GM12891 (cell line): ENCODE measurements at regions not wholly inside any gene's neighbourhood (a gene's known extent, or its start where the extent isn't known, plus 50 kb on each side); places are given as distances from the start of the nearest gene placed in this dataset.

Source experiments
- DNase-seq: peaks from one replicate; pipeline ENCODE4 v3.0.0; 2011; ENCODE audit warnings: low spot score; ENCODE audit not compliant: insufficient read length
- FAIRE-seq: peaks from 2 replicates; lab custom pipeline; 2011; peaks lifted over from hg19 to GRCh38; lab: Jason Lieb, UNC
- PAX5 ChIP-seq: IDR thresholded peaks from 2 replicates; pipeline ENCODE4 v1.6.1; 2011; ENCODE audit warnings: low read length, moderate library complexity, mild to moderate bottlenecking; ENCODE audit not compliant: insufficient read depth, severe bottlenecking
- POLR2A ChIP-seq: IDR thresholded peaks from 2 replicates; pipeline ENCODE4 v1.6.1; 2011; ENCODE audit warnings: low read depth, low read length, control low read depth
- POLR2AphosphoS5 ChIP-seq: IDR thresholded peaks from 2 replicates; pipeline ENCODE4 v1.6.1; 2011; ENCODE audit warnings: low read depth, low read length, control low read depth
- POU2F2 ChIP-seq: IDR thresholded peaks from 2 replicates; pipeline ENCODE4 v1.6.1; 2011; ENCODE audit warnings: low read depth, mild to moderate bottlenecking, control low read depth, low read length, moderate library complexity
- SPI1 ChIP-seq: IDR thresholded peaks from 2 replicates; pipeline ENCODE4 v1.6.1; 2011; ENCODE audit warnings: low read depth, low read length, control low read depth
- TAF1 ChIP-seq: IDR thresholded peaks from 2 replicates; pipeline ENCODE4 v1.6.1; 2011; ENCODE audit warnings: low read depth, low read length, control low read depth

DNA sequence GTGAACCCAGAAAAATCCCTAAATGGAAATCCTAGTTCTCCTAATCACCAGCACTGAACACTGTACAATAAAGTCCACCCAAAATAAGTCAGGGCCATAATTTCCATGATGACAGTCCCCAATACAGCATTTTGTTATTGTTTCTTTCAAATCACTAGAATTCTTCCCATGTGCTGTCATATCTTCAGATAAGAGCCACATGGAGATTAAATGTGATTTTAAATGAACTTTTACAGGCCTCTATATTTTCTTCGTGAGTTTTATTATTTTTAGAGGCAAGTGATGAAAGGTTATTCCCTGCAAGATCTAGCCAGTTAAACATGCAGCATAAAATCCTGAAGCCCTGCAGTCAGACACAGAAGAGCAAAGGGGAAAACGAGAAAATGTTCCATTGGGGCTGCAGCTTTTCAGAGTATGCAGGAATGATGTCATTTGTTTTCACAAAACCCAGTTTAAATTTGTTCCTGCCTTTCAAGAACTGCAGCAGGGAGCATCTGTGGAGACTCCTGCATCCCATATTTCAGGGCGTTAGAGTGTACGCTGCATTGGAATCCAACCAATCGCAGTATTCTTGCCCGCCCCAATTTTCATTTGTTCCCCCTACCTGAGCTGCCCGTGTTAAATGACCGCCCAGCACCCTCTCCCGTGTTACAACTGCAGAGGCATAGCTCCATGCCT is 167.2 kb upstream of the KLF12 start:
- TF ChIP-seq TAF1 = no peak
- TF ChIP-seq SPI1 = no peak
- no peak for TF ChIP-seq POLR2AphosphoS5
- TF ChIP-seq POLR2A = no peak
- no peak for TF ChIP-seq POU2F2
- no peak for TF ChIP-seq PAX5
- DNase-seq (no peak), FAIRE-seq (no peak)

DNA sequence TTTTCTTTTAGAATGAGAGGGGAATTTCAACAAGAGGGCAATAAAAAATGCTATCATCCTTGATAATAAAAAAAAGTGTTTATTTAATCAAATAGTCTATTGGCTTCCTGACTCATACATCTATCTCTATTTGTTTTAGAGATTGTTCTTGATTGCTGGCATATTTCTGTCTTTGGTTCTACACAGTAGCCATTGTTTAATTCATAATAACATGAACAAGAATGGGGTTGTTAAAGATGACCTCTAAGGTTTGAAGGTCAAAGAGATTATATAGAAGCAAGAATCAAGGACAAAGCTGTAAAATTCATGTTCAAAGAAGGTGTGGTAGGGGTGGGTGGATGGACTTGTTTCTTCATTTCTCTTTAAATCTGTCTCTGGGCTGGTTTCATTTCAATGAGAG is 166.0 kb upstream of the KLF12 start:
- no peak for DNase-seq

DNA sequence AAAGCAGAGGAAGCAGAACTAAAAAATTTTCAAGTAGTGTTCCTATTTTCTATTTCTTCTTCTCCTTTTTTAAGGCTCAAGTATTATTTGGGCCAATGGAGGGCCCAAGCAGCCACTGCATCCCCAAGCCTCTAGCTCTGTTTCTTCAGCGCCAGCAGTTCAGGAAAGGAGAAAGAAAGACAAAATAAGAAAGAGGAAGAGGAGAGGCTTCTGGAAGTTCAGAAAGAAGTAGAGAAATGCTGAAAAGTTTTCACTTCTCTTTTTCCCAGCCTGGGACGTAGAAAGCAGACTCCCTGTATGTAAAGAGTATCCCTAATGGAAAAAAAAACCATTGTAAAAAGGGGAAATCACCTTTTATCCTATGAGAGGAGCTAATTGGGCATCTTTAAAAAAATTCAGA is 165.5 kb upstream of the KLF12 start:
- TF ChIP-seq POLR2AphosphoS5 (no peak), PAX5 (no peak), TAF1 (no peak), SPI1 (no peak), POU2F2 (no peak), POLR2A (no peak)
- FAIRE-seq = no peak

More for the DNA sequence above, 166.0 kb upstream of the KLF12 start:
- FAIRE-seq = no peak
- TF ChIP-seq POLR2AphosphoS5 = no peak
- no peak for TF ChIP-seq PAX5
- no peak for TF ChIP-seq POLR2A
- TF ChIP-seq TAF1 = no peak
- TF ChIP-seq POU2F2 = no peak
- no peak for TF ChIP-seq SPI1

DNA sequence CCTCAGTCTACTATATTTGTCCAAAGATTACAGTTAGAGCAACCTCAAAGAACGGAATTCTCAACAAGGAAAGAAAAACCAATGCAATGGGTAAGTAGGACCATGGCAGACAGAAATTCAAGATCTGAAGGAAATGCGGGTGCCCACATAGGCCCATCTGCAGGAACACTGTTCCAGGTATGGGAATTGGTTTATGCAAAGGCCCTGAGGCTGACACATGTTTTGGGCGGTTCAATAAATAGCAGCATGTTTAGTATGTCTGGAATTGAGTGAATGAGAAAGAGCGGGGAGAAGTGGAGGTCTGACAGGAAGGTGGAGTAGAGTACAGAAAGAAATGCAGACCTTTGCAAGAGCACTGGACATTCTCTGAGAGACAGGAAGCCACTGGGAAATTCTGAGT is 164.7 kb upstream of the KLF12 start:
- FAIRE-seq = no peak

More for the DNA sequence above, 165.5 kb upstream of the KLF12 start:
- DNase-seq = no peak

DNA sequence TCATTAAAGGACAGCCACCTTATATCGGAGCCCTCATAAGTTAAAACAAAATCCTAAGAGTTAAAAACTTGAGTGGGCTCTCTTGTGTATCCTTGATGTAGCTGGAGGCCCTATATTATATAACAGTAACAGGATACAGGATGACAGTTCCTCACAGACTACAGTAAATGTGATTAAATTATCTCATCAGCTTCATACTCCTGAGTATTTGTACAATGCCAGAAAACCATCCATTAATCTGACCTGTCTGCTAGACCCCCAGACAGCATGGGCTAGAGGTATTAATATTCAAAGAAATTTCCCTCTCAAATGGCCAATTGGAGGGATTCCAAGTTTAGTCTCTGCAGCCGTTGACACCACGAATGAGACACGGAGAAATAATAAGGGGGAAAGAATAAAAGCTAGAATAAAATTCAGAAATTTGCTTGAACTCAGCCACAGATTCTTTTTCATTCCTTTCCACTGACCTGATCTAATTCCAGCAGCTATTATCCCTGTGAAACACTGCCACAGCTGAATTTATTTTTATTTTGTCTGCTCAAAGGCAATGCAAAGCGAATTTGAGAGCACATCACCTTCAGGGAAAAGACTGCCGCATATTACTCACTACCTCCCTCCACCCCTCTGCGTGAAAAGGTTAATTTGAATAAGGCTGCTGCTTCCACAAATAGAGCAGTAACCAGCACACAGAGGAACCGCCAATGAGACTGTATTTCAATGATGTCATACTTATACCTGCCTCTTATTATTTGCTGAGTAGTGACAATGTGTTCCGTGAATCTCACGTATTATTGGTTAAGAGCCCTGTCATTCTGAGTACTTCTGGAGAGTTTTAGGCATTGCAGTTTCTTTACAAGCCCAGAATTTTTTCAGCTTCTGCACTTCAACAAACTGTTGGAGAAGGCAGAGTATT is 155.9 kb upstream of the KLF12 start:
- DNase-seq (no peak), FAIRE-seq (no peak)
- TF ChIP-seq POLR2AphosphoS5 = no peak
- TF ChIP-seq POU2F2 = no peak

More for the DNA sequence above, 164.7 kb upstream of the KLF12 start:
- no peak for DNase-seq
- no peak for TF ChIP-seq POU2F2
- no peak for TF ChIP-seq POLR2A
- no peak for TF ChIP-seq SPI1
- no peak for TF ChIP-seq POLR2AphosphoS5
- no peak for TF ChIP-seq PAX5
- no peak for TF ChIP-seq TAF1

DNA sequence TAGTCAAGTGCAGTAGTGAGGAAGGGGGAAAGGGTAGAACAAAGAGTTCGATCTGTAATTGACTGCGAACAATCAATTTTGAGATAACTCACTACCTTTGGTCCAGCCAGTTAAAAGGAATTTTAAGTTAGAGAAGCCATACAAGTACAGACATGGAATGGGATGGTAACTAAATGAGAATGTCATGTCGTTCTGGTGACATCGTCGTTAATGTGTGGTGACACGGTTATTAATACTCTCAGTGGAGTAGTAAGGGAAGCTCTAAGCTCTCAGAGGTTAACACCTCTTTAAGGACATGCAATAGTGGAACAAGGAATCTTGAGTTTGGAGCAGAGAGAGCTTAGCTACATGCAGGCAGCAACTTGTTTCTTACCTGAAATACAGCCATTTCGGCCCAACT is 154.9 kb upstream of the KLF12 start:
- FAIRE-seq (no peak), DNase-seq (no peak)
- no peak for TF ChIP-seq POLR2AphosphoS5
- no peak for TF ChIP-seq POU2F2
- no peak for TF ChIP-seq PAX5
- TF ChIP-seq TAF1 = no peak
- TF ChIP-seq POLR2A = no peak
- TF ChIP-seq SPI1 = no peak

DNA sequence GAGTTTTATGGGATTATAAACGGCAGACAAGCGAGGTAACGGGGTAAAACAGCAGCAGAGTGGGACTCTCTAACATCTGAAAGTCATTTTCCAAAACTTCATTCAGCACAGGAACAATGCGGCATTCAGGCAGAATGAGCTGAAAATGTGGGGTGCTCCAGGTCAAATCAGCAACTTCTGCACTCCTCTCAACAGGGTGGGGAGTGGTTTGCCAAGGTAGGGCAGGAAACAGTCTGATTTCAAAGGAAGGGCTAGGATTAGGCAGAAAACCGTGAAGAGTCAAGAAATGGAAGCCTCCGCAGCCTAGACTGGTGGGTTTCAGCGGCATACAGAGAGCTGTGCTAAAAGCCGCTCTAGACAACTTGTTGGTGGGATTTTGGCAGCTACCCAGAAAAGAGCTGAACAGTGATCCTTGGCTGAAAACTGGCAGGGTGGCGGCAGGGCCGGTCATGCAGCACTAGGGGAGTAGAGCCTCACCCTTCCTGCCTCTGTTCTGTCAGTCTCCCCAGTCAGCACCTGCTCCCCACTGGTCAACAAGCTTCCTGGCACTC is 154.2 kb upstream of the KLF12 start:
- no peak for FAIRE-seq

DNA sequence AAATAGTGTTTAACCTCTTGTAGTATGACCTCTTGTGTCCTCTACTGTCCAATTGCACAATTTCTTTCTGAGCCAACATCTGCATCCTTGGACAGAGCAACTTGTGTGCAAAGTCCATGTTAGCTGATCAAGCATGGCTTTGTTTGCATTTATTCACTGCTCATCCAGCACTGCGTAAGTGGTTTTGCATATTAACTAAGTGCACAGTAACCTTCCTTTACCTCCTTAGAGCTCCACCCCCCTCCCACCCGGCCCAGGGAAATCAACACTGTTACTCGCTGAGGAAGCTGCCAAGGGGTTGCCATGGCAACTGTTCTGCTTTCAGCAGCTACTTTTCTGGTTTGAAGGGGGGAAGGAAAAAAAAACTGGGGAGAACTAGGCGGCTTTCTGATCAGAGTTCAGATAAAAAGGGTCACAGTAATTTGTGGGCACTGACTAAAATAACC is 153.5 kb upstream of the KLF12 start:
- no peak for DNase-seq
- no peak for FAIRE-seq
- TF ChIP-seq PAX5 = no peak
- no peak for TF ChIP-seq SPI1
- no peak for TF ChIP-seq TAF1
- TF ChIP-seq POU2F2 = no peak
- no peak for TF ChIP-seq POLR2AphosphoS5
- TF ChIP-seq POLR2A = no peak

More for the DNA sequence above, 154.2 kb upstream of the KLF12 start:
- no peak for TF ChIP-seq TAF1
- no peak for TF ChIP-seq POU2F2
- TF ChIP-seq POLR2A = no peak
- no peak for TF ChIP-seq SPI1
- TF ChIP-seq PAX5 = no peak
- TF ChIP-seq POLR2AphosphoS5 = no peak
- DNase-seq = no peak

DNA sequence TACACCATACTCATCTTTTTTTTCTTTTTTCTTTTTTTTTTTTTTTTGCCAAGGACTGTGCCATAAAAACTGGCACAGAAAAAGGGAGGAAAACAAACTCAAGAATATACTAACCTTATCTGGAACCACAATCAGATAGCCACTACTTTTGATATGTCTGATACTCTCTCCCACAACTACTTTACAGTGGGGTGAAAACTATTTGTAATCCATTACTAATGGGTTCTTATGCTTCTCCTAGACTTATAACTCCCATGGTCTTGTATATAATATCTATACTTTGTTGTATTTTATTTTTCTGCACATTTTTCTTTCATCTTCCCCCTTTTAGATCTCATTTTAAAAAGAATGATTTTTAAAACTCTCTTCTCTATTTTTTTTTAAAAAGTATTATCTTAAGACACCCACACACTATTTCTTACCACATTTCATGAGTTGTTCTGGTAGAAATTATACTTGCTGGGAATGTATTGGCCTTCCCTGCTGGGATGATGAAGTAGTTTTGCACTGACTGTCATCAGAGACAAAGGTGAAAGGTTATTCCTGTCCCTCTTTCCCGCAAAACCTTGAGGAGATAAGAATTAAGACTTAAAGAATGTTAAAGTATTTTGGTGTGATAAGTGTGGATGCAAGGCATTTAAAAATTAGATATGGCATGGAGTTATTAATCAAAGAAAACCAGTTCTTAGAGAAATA is 146.7 kb upstream of the KLF12 start:
- DNase-seq (no peak), FAIRE-seq (no peak)
- TF ChIP-seq POU2F2 = no peak
- no peak for TF ChIP-seq SPI1
- no peak for TF ChIP-seq POLR2AphosphoS5
- no peak for TF ChIP-seq PAX5
- TF ChIP-seq TAF1 = no peak
- no peak for TF ChIP-seq POLR2A
